ENCODE measurements at regions not wholly inside any gene's neighbourhood (a gene's known extent, or its start where the extent isn't known, plus 50 kb on each side); places are given as distances from the start of the nearest gene placed in this dataset.

- Histone ChIP-seq H3K4me3 (replicated peaks in 1 of 3; ENCODE audit: insufficient read depth in 1 of 3, low read depth in 1 of 3, low read length in 3 of 3) (no peak overlapping the region), H3K4me2 (ENCODE audit: insufficient read depth, low read length) (peak overlapping the region; percentile 71), H2AFZ (ENCODE audit: low read depth, low read length) (no peak overlapping the region), H3K79me2 (ENCODE audit: control insufficient read depth, insufficient read depth, low read length) (peaks cover 27% of the 10 kb centered on the region), H3K27ac (ENCODE audit: insufficient read depth, low read depth, low read length) (peak overlapping the region; percentile 67), H3K9ac (replicated peaks; ENCODE audit: extremely low read depth, insufficient read depth, low read length) (peak overlapping the region; percentile 2), H4K20me1 (replicated peaks; ENCODE audit: control insufficient read depth, extremely low read depth, insufficient read depth, low read length) (no peaks in the 10 kb centered on the region), H3K9me1 (replicated peaks; ENCODE audit: control insufficient read depth, extremely low read depth, insufficient read depth, low read length) (no peaks in the 10 kb centered on the region), H3K4me1 (ENCODE audit: control insufficient read depth, extremely low read depth, insufficient read depth, low read length) (peaks cover 80% of the 10 kb centered on the region), H3K9me3 (replicated peaks; ENCODE audit: control insufficient read depth, insufficient read depth, low read length) (no peaks in the 10 kb centered on the region), H3K36me3 (ENCODE audit: control insufficient read depth in 2 of 2, extremely low read depth in 1 of 2, insufficient read depth in 2 of 2, low read length in 2 of 2) (no peaks in the 10 kb centered on the region), H3K27me3 (ENCODE audit: control insufficient read depth in 2 of 2, insufficient read depth in 2 of 2, low read length in 2 of 2) (no peaks in the 10 kb centered on the region)
- intact Hi-C loops (cut with micrococcal nuclease) (no loop called here), dilution Hi-C loops (cut with MboI; ENCODE audit: extremely low pct_ligation_motif_present, low sequenced_read_pairs) (no loop called here)
- DNase-seq (ENCODE audit: low read depth, low spot score) (no peak), FAIRE-seq (no peak)
- ChIA-PET POLR2A (interaction anchor here (0.8 to 1.2 kb wide), 2 partner anchors 13 to 14 kb away, joined by 3 read pairs; no protein-coding TSS in a partner anchor), CTCF (interaction anchor here (0.7 to 1.8 kb wide), 11 partner anchors 12 to 122 kb away, joined by 3 to 12 read pairs (median 4); no protein-coding TSS in a partner anchor)
- TF ChIP-seq JUN (IDR thresholded peaks at IDR 0.05; ENCODE audit: borderline replicate concordance, insufficient read depth, insufficient read length, low read depth) (no peak), CTCF (IDR thresholded peaks at IDR 0.05; ENCODE audit: extremely low read depth in 1 of 2, insufficient read depth in 1 of 2, low read depth in 1 of 2, low read length in 2 of 2) (no peak), MYC (IDR thresholded peaks at IDR 0.05; ENCODE audit: low read depth, low read length) (no peak), EZH2 (IDR thresholded peaks at IDR 0.05; ENCODE audit: borderline replicate concordance, low read depth, low read length, severe bottlenecking) (no peak), GATA2 (IDR thresholded peaks at IDR 0.05; ENCODE audit: insufficient read depth, insufficient read length, low read depth, low read length) (no peak), FOS (IDR thresholded peaks at IDR 0.05; ENCODE audit: borderline replicate concordance, insufficient read depth, low read length) (no peak), POLR2AphosphoS5 (IDR thresholded peaks at IDR 0.05; ENCODE audit: insufficient read depth, low read depth, low read length) (no peak), POLR2A (IDR thresholded peaks at IDR 0.05; ENCODE audit: low read depth, low read length) (no peak)
- TF ChIP-seq, protein P1, sequence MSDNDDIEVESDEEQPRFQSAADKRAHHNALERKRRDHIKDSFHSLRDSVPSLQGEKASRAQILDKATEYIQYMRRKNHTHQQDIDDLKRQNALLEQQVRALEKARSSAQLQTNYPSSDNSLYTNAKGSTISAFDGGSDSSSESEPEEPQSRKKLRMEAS (IDR thresholded peaks at IDR 0.05; ENCODE audit: insufficient read depth, insufficient read length), result no peak
- no TSS peak for BruUV-seq (replicated peaks)
Observed at GRCh38 chr7:130918129-130919052, 184.4 kb upstream of the KLF14 start.
